Panc1 (cell line): ENCODE measurements at regions not wholly inside any gene's neighbourhood (a gene's known extent, or its start where the extent isn't known, plus 50 kb on each side); places are given as distances from the start of the nearest gene placed in this dataset.

Experiments
- ATAC-seq: fragments of 200-7000 bp; cut with Tn5 transposase; 2 replicates; pipeline ENCODE4 v1.9.1; 2020; ENCODE audit warnings: mild to moderate bottlenecking, moderate library complexity
- BruUV-seq: library from RNA; stranded (reverse); fragments of 400-500 nt; replicated peaks from 2 replicates; lab custom pipeline; 2021; lab: Mats Ljungman, UMichigan
- CTCF ChIA-PET: fragments of 300-600 bp; sonication (Branson Sonifier 250); formaldehyde crosslinking; loops from one replicate; lab custom pipeline; 2022; ENCODE audit warnings: antibody characterized with exemption; lab: Charles Lee
- POLR2A ChIA-PET: fragments of 300-600 bp; sonication (Branson Sonifier 250); formaldehyde crosslinking; loops from one replicate; lab custom pipeline; 2022; ENCODE audit warnings: antibody characterized with exemption; lab: Charles Lee
- DNase-seq: peaks from one replicate; pipeline ENCODE4 v3.0.0-alpha.2; 2010; ENCODE audit warnings: low read depth, low spot score
- H3K27ac ChIP-seq: 2 replicates; pipeline ENCODE4 v1.5.1; 2011; ENCODE audit warnings: mild to moderate bottlenecking, low read length, inconsistent platforms
- H3K27me3 ChIP-seq: fragments of 200-500 bp; sonication (Bioruptor generic); 2 replicates; pipeline ENCODE4 v1.6.0; 2014; ENCODE audit warnings: low read length, inconsistent platforms; ENCODE audit not compliant: control insufficient read depth, insufficient read depth
- H3K36me3 ChIP-seq: fragments of 200-500 bp; sonication (Bioruptor generic); 2 replicates; pipeline ENCODE4 v1.5.1; 2014; ENCODE audit warnings: inconsistent platforms, mild to moderate bottlenecking, low read length, moderate library complexity; ENCODE audit not compliant: control insufficient read depth, insufficient read depth
- H3K4me1 ChIP-seq: 2 replicates; pipeline ENCODE4 v1.5.1; 2011; ENCODE audit warnings: inconsistent platforms, mild to moderate bottlenecking, low read length, moderate library complexity; ENCODE audit not compliant: control insufficient read depth, insufficient read depth
- H3K4me3 ChIP-seq, 2 experiments: 2 replicates each; pipeline ENCODE4 v1.5.1; 2011 to 2012; ENCODE audit warnings: low read depth in 2 of 2, low read length in 2 of 2, mild to moderate bottlenecking in 2 of 2, inconsistent platforms in 1 of 2, moderate library complexity in 1 of 2
- H3K9me3 ChIP-seq: fragments of 200-500 bp; sonication (Bioruptor generic); 2 replicates; pipeline ENCODE4 v1.5.1; 2014; ENCODE audit warnings: low read depth, mild to moderate bottlenecking, inconsistent platforms, low read length, moderate library complexity; ENCODE audit not compliant: control insufficient read depth, insufficient read depth
- CTCF ChIP-seq: fragments of 450-650 bp; IDR thresholded peaks from 2 replicates; pipeline ENCODE4 v1.5.1; 2017; ENCODE audit warnings: mild to moderate bottlenecking
- POLR2AphosphoS5 ChIP-seq: IDR thresholded peaks from 2 replicates; pipeline ENCODE4 v1.6.1; 2012; ENCODE audit warnings: mild to moderate bottlenecking, low read depth, low read length, moderate library complexity
- REST ChIP-seq, 2 experiments: IDR thresholded peaks; 2 replicates each; pipeline ENCODE4 v1.6.1; 2011 to 2012; ENCODE audit warnings: low read depth in 2 of 2, control low read depth in 1 of 2, low read length in 1 of 2, mild to moderate bottlenecking in 1 of 2, moderate library complexity in 1 of 2; ENCODE audit not compliant: insufficient read depth in 1 of 2
- SIN3A ChIP-seq: IDR thresholded peaks from 2 replicates; pipeline ENCODE4 v1.6.1; 2012; ENCODE audit warnings: low read depth, mild to moderate bottlenecking, low read length, moderate library complexity, borderline replicate concordance; ENCODE audit not compliant: insufficient read depth
- TCF7L2 ChIP-seq: IDR thresholded peaks from 2 replicates; pipeline ENCODE4 v1.6.1; 2011; ENCODE audit warnings: mild to moderate bottlenecking, low read depth, low read length, inconsistent platforms
- in situ Hi-C: cut with HindIII; loops from 2 replicates; pipeline ENCODE4 v1.10.0; 2016; ENCODE audit warnings: low sequenced_read_pairs, low pct_unique_long_range_greater_than_20kb
- intact Hi-C: fragments of 100-400 bp; cut with micrococcal nuclease; formaldehyde crosslinking; loops from one replicate; pipeline ENCODE4 v1.10.0; 2022; ENCODE audit not compliant: unreplicated experiment

DNA sequence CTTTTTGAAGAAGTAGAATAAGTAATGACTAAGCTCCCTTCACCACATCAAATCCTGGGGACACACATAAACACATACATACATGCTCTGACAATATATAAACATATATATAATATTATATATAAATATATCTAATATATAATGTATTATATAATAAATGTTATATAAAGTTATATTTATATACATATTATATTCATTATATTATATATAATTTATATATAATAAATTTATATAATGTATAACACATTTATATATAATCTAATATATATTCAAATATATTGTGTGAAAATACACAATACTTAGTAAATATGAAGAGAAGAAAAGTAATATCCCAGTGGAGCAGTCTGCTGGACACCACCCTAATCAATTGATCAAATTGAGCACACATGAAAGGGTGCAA, 2177.9 kb upstream of the CELF4 start:
- Histone ChIP-seq H3K4me3 (no peak overlapping the region), H3K27me3 (no peaks in the 10 kb centered on the region), H3K27ac (no peak overlapping the region), H3K9me3 (no peaks in the 10 kb centered on the region), H3K4me1 (no peaks in the 10 kb centered on the region), H3K36me3 (no peaks in the 10 kb centered on the region)
- in situ Hi-C loops, result no loop called here
- ATAC-seq (no peak), DNase-seq (no peak)
- BruUV-seq, result no TSS peak
- POLR2A ChIA-PET, result no interaction called here
- no peak for TF ChIP-seq POLR2AphosphoS5
- TF ChIP-seq REST (IDR thresholded peaks at IDR 0.05; ENCODE audit: insufficient read depth in 1 of 2, low read depth in 2 of 2, low read length in 1 of 2), result no peak
- TF ChIP-seq CTCF, result no peak
- TF ChIP-seq SIN3A, result no peak
- no peak for TF ChIP-seq TCF7L2
- intact Hi-C loops, result no loop called here
- CTCF ChIA-PET, result no interaction called here

DNA sequence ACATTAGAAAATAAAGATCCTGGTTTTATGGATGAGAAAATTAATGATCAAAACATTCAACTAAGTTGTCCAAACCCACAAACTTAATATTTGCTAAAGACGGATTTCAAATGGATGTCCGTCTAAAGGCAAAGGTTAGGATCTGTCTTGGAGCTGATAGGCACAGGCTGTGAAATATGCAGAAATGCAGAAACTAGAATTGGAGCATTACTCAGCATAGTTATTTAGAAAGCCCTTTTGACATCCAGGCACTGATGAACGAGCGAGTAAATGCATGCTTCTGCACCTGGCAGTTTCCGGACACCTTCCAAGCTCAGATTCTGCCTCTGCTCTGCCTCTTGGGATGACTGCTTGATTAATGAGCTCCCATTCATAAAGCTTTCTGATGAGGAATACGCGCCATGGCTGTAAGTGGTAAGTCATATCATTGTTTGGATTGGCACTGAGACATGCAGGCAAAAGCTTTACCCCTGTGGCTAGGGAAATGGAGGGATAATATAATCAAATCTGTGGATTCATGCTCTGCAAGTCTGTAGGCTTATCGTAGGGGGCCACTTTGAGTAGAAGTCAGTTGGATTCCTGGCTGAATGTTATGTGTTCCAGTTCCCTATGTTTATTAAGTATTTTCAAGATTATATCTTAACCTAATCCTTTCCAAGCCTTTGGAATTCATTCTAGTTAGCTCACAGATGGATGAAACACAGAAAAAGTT, 2176.3 kb upstream of the CELF4 start:
- no TSS peak for BruUV-seq
- intact Hi-C loops, result no loop called here

More for the DNA sequence above, 2176.3 kb upstream of the CELF4 start:
- DNase-seq, result no peak
- Histone ChIP-seq H3K27ac (no peak overlapping the region), H3K27me3 (no peaks in the 10 kb centered on the region), H3K4me3 (no peak overlapping the region), H3K9me3 (no peaks in the 10 kb centered on the region), H3K36me3 (no peaks in the 10 kb centered on the region), H3K4me1 (no peaks in the 10 kb centered on the region)
- TF ChIP-seq POLR2AphosphoS5 (no peak), SIN3A (no peak), REST (IDR thresholded peaks at IDR 0.05; ENCODE audit: insufficient read depth in 1 of 2, low read depth in 2 of 2, low read length in 1 of 2) (no peak), TCF7L2 (no peak), CTCF (no peak)
- POLR2A ChIA-PET, result no interaction called here
- in situ Hi-C loops, result no loop called here
- CTCF ChIA-PET, result no interaction called here
- ATAC-seq, result no peak
